VCaP (cell line): ENCODE measurements at regions not wholly inside any gene's neighbourhood (a gene's known extent, or its start where the extent isn't known, plus 50 kb on each side); places are given as distances from the start of the nearest gene placed in this dataset.

Experiments
- H3K27ac ChIP-seq: fragments of 450-650 bp; 2 replicates; pipeline ENCODE4 v1.5.1; 2017
- CTCF ChIP-seq: fragments of 450-650 bp; conservative IDR thresholded peaks from 2 replicates; pipeline ENCODE4 v1.5.1; 2017; ENCODE audit warnings: mild to moderate bottlenecking, moderate library complexity

DNA sequence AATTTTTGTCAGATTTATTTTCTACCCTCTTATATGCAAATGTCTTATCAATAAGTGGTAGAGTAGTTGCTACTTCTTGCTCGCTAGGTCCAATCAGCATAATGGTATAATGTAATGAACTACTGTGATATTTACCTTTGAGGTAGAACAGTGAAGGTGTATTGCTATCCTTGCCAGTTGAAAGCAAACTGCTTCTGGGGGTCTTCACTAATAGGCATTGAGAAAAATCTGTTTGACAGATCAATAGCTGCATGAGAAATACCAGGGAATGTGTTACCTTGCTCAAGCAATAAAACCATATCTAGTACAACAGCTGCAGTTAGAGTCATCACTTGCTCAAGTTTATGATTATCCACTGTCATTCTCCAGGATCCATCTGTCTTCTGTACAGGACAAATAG is 50.1 kb upstream of the EFEMP1 start:
- no peak for TF ChIP-seq CTCF
- no peak overlapping the region for H3K27ac ChIP-seq

DNA sequence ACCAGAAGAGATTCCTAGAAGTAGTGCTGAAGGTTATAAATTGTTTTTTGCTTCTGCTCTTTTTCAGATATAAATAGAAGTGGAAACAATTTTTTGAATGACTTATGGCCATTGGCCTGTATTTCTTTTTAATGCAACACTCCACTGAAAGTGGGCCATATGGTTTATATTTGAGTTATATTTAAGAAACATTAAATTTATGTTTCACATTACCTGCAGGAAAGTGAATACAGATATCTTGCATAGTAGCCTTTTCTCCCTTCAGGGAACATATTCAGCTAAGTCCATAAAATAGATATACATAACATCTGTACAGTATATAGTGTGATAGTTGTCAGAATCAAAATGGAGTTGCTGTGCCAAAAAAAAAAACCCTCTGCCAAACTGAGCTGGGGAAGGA is 53.1 kb upstream of the EFEMP1 start:
- H3K27ac ChIP-seq, result no peak overlapping the region
- TF ChIP-seq CTCF, result no peak

GRCh38 chr2:55985406-55985805 is 61.8 kb upstream of the EFEMP1 start:
- H3K27ac ChIP-seq, result no peak overlapping the region
- no peak for TF ChIP-seq CTCF

DNA sequence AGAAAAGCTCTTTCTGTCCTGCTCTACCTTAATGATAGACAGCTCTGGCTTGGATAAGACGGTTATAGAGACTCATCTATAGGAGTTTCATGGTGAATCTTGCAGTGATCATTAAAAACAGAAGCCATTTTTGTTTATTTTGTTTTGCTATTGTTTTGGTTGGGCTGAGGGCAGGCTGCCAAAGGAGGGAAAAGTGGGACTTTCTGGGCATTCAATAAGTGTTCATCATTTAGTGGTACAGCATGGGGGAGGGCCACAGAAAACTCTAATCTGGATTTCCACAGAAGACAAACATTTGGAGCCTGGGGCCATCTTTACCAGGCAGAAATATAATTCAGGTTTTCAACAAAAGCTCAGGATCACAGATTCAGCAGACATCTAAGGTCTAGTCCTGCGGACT is 62.4 kb upstream of the EFEMP1 start:
- no peak for TF ChIP-seq CTCF
- no peak overlapping the region for H3K27ac ChIP-seq

- no peak overlapping the region for H3K27ac ChIP-seq
- TF ChIP-seq CTCF, result no peak
Measured at GRCh38 chr2:55986700-55987440, 63.3 kb upstream of the EFEMP1 start.

DNA sequence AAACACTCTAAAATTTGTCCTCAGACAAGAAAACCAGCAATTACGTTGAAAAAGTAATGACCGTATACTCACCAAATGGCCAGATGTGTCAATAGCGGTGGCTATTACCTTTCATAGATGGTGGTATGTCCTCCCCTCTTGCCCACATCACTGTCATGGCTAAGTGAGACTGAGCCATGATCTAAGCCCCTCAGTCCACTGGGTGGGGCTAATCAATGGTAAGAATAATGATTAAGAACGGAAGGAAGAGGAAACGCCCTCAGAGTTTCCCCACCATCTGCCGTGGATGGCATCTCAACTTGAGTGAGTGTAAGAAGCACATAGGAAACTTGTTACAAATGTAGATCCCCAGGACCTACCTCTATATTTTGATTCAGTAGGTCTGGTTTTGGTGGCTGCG is 65.8 kb upstream of the EFEMP1 start:
- no peak overlapping the region for H3K27ac ChIP-seq
- TF ChIP-seq CTCF, result no peak

DNA sequence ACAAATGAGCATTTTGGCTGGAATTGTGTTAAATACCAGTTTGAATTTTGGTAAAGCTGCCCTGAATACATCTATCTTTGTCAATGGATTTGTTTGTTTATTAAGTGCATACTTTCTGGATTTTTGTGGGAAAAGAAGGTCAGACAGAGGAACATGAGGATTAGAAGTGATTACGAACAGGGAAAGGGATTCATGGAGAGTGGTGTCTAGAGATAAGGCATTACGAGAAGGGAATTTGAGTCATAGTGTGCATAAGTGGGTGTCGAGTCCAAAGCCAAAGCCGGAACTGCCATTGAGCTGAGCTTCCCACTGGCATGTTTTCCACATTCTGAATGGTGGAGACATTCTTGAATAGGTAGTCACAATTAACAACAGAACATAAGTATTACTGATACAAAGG is 68.9 kb upstream of the EFEMP1 start:
- no peak overlapping the region for H3K27ac ChIP-seq
- no peak for TF ChIP-seq CTCF
